Transverse colon (tissue), 3 donors: ENCODE measurements at regions not wholly inside any gene's neighbourhood (a gene's known extent, or its start where the extent isn't known, plus 50 kb on each side); places are given as distances from the start of the nearest gene placed in this dataset.

Experiments used
- CTCF ChIP-seq, 5 experiments: fragments of 200-600 bp in 3 of 5; fragments of 450-650 bp in 2 of 5; sonication (generic) in 3 of 5; IDR thresholded peaks; 1 replicate in 2 of 5; 2 replicates in 3 of 5; pipeline ENCODE4 v1.5.1; 2016 to 2017; ENCODE audit warnings: antibody characterized with exemption in 5 of 5, inconsistent platforms in 3 of 5, mild to moderate bottlenecking in 2 of 5, moderate library complexity in 1 of 5
- EP300 ChIP-seq: sonication (generic); formaldehyde crosslinking; IDR thresholded peaks from one replicate; pipeline ENCODE4 v1.6.1; 2017; ENCODE audit warnings: antibody characterized with exemption, low read depth
- POLR2A ChIP-seq: fragments of 450-650 bp; IDR thresholded peaks from one replicate; pipeline ENCODE4 v1.6.1; 2016; ENCODE audit warnings: antibody characterized with exemption, mild to moderate bottlenecking, moderate library complexity

- TF ChIP-seq POLR2A (no peak), CTCF (IDR thresholded peaks at IDR 0.05) (no peak), EP300 (no peak)
Measured at GRCh38 chr2:22902662-22903165, 482.3 kb upstream of the KLHL29 start.
